ENCODE measurements at regions not wholly inside any gene's neighbourhood (a gene's known extent, or its start where the extent isn't known, plus 50 kb on each side); places are given as distances from the start of the nearest gene placed in this dataset.
A peak's percentile ranks its signal among the peaks of the same experiment; 100 is the strongest.
"Not testable (repeated sequence)": the region's sequence is repeated elsewhere in the genome, so short reads cannot be mapped to it uniquely, and the experiment has no call there.

- peak; percentile 91 for DNase-seq
Measured at GRCh38 chr9:591292-591691, 250.2 kb upstream of the DMRT1 start.

DNA sequence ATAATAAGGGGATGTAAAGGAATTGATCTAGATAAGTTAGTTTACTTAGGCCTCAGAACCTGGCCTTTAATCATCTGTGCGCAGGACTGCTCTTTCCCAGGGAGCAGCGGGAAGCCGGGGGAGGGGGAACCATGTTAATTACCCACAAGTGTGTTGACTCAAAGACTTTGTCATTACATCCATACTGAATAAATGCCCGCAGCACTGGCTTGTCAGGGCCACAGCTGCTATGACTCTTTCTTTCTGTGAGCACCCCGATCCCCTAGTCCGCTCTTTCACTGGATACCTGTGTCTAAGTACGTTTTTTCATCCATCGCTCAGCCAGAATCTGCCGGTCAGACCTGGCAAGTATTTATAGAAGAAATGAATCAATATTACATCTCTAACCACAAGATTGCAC, 249.3 kb upstream of the DMRT1 start:
- no peak for DNase-seq

- DNase-seq, result no peak
Measured at GRCh38 chr9:592733-593132, 248.8 kb upstream of the DMRT1 start.

DNA sequence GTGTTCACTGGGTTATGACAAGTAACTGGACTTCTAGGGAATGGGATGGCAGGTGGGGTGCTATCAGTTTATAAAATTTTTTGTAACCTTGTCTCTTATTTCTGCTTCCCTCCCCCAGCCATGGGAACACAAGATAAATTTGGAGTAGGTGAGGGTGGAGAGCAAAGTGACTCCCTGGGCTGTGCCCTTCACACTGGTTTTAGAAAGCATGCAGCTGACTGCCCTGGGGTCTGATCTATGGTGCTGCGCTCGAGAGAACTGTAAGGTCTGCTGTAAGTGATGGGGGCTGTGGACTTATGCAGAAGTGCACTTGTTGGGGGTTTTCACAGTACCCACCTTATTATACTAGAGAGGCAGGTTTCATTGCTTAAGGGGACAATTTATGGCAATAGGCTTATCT, 247.7 kb upstream of the DMRT1 start:
- no peak for DNase-seq

DNA sequence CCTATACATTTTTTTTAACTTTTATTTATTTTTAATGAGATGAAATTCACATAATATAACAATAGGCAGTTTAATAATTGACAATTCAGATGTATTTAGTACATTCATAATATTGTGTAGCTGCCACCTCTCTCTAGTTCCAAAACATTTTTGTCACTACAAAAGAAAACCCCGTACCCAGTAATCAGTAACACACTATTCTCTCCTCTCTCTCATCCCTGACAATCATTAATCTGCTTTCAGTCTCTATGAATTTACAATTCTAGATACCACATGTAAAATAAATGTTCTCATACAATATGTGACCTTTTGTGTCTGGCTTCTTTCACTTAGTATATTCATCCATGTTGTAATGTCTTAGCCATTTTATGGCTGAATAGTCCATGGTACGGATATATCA, 244.8 kb upstream of the DMRT1 start:
- no peak for DNase-seq

DNA sequence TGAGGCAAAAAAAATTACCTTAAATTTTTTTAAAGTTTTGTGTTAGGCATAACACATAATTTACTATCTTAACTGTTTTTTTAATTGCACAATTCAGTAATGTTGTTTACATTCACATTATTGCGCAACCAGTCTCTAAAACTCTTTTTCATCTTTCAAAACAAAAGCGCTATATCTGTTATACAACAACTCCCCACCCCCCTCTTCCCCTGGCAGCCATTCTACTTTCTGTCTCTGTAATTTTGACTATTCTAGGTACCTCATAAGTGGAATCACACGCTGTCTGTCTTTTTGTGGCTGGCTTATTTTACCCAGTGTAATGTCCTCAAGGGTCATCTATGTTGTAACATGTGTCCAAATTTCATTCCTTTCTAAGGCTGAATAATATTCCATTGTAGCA, 241.5 kb upstream of the DMRT1 start:
- DNase-seq, result no peak

DNA sequence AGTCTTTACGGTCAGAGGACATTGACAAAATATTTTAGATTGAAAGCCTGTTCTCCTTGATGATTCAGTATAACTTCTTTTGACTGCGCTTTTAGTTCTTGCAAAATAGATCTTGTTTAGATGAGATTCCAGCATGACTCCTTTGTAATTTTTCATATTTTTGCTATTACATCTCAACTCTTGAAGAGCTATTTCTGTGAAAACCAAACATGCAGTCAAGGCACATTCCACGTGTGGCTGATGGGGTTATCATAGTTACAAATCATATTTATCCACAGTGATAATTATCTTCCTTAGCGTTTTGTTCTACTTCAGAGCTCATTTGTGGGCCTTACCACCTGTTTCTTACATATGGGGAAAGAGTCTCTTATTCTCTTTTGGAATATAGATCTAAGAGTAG, 238.8 kb upstream of the DMRT1 start:
- no peak for DNase-seq

DNA sequence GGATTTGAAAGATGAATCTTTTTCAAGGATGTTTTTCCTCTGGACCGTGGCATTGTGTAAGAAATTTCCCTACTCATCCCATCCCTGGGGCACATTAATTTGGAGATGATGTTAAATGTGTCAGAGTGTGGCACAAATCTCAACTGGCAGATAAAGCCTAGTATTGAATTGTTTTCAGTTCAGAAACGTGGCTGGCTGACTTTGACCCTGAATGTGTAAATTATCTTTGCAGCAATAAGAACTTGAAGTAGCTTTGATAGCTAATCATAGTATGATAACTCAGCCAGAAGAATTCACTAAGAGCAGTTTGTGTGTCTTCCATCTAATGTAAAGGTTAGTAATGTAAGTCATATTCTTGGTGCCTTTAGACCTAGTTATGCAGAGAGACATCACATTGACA, 238.4 kb upstream of the DMRT1 start:
- no peak for DNase-seq

- DNase-seq, result no peak
Measured at GRCh38 chr9:607417-607816, 234.1 kb upstream of the DMRT1 start.

DNA sequence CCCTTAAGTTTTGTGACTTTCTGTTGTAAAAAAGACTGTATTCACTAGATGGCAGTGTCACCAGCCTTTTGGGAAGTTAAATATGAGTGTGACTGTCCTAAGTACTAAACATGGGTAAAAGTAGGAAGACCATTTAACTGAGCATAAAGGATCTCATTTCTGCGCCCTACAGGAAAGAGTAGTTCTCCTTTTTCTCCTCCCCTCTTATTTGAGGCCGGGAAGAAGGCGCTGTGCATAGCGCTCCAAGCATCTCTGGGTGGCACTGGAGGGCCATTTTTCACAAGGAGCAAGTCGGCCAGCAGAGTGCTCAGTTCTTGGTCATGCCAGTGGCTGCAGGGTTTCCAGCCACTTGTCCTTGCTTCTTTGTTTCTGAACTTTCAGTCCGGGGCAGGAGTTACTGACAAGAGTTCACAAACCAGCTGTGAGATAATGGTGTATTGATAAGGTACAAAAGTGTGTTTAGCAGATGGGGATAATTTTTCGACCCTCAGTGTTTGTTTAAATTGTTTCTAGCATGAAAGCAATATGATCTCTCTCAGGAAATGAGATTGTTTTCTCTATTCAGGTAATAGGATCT, 227.6 kb upstream of the DMRT1 start:
- DNase-seq, result peak; percentile 39

DNA sequence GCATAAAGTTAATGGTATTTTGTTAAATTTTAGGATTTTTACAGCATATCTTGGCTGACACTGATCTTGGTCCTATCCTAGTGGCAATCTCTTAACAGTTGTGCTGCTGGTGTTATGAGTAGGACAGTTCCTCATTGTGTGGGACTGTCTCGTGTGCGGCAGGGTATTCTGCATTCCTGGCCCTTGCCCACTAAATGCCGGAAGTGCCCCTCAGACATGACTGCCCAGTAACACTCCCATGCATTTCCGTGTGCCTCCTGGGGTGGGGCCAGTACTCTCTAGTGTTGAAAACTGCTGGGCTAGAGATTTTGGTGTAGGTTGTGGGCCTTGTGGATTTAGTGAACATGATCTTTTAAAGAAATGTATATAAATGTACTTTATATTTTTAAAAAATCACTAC, 227.1 kb upstream of the DMRT1 start:
- DNase-seq, result no peak

- DNase-seq, result no peak
Measured at GRCh38 chr9:615756-616155, 225.7 kb upstream of the DMRT1 start.

- no peak for DNase-seq
Measured at GRCh38 chr9:616694-617093, 224.8 kb upstream of the DMRT1 start.

DNA sequence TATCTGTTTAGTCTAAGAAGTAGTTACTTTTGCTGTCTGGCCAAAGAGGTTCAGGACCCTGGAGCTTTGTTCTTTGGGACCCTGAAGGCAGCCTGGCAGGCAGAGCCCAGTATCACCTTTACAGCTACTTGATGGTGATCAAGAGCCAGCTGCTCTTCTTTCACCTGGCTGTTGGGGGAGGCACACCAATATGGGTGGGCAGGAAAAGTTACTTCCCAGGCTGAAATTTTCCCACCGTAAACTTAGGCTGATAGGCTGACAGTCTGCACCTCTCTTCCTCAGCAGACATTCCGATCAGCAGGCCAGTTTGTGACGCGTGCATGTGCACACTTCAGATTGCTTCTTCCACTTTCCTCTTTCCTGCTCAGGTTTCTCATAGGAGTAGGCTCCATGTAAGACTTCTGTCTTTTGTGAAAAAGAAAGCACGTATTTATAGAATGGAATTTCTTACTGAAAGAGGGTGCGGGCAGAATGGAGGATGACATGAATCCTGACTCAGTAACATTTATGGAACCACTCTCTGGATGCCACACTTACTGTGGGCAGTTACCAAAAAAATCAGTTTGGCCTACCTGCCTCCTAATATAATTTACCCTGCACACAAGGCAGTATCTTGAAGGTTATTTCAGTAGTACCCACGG, 223.9 kb upstream of the DMRT1 start:
- no peak for DNase-seq

DNA sequence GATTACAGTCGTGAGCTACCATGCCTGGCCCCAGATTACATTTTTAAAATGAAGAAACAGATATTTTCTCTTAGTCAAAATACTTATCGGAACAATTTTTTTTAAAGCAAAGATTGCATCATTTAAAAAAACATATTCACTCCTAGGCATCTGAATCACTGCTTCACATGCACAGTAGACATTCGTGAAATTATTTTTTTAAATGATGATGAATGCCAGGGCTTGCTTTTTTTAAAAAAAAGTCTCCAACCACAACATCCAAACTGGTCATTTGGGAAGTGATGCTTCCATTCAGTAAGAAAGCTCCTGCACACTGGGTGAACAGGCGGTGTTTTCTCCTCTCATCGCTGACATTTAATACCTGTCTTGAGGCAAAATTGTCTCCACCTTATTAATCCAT, 223.0 kb upstream of the DMRT1 start:
- no peak for DNase-seq

DNA sequence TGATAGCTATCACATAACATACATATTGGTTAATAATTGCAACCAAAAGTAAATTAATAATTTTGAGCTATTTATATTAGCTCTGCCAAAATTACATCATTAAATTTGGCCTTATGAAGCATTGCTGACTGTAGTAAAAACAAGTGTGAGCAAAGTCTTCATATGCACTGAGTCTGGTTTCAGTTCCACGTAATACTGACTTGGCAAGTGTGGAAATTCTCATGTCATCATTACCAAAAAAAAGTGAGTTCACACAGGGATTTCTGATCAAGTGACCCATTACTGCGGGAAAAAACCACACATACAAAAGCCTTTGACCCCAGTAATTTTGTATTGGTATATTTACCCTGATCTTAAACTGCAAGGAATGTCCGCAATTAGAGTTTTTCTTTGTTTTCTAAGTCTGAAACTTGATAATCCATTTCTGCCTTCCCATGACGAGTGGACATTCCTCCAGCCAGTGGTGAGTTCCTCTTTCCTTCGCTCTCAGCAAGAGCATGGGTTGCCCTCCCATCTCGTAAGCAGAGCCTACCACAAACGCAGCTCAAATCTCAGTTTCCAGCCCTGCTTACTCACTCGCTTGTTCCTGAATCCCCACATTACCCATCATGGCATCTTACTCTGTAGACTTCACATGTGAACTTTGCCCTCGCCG, 220.2 kb upstream of the DMRT1 start:
- no peak for DNase-seq

- DNase-seq, result no peak
Measured at GRCh38 chr9:624935-625500, 216.5 kb upstream of the DMRT1 start.

DNA sequence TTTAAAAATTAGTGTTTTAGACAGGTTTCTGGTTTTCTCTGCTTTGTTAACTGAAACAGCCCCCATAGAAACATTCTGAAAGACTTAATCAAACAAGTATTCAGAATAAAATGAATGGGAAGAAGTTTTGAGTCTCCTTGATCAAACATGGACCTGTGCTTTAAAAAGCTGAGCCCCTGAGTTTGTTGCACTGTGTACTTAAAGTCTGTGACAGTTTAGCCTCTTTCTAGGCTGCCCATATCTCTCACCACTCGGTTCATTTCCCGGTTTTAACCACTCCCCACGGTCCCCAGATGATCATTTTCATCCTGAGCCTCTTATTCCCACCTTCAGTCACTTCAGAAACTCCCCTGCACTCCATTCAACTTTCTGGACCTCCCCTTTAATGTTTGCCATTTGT, 215.9 kb upstream of the DMRT1 start:
- DNase-seq, result no peak

DNA sequence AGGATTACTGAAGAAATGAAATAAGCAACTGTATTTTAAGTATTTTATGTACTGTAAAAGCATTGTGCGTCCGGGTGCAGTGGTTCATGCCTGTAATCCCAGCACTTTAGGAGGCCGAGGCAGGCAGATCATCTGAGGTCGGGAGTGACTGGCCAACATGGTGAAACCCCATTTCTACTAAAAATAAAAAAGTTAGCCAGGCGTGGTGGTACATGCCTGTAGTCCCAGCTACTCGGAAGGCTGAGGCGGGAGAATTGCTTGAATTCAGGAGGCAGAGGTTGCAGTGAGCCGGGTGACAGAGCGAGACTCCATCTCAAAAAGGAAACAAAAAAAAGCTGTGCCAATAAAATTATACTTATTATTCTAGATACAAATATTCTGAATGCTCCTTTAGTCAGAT, 215.4 kb upstream of the DMRT1 start:
- DNase-seq, result not testable (repeated sequence)

GRCh38 chr9:626596-626995, 214.9 kb upstream of the DMRT1 start:
- DNase-seq, result no peak

DNA sequence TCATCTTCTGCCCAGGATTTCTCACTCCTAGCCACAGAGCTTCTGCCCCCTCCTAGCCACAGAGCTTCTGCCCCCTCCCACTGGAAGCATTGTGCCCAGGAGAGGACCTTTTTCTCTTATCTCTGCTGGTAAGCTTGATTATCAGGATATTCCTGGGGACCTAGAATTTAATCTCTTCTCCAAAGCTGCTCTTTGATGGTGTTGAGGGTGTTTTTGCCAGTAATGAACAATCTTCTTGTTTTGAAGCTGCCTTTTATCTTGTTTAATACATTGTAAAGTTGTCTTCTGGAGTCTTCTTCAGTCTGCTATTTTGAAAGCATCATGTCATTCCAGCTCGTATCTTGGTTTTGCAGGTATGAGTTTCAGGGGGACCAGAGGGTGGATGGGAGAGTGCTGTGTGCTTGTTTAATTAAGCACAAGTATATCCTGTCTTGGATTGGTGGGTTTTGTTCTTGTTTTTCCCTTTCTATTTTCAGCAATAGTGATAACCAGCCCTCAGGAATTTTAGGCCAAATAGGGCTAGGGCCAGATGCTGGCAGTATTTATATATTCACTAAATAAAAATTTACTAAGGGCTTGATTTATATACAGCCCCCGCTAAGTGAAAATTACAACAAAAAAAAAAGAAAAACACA, 214.0 kb upstream of the DMRT1 start:
- no peak for DNase-seq

GRCh38 chr9:629146-629545, 212.4 kb upstream of the DMRT1 start:
- DNase-seq, result no peak

GRCh38 chr9:630817-631216, 210.7 kb upstream of the DMRT1 start:
- peak; percentile 2 for DNase-seq

- DNase-seq, result peak; percentile 45
Measured at GRCh38 chr9:631596-631995, 209.9 kb upstream of the DMRT1 start.

All from NCI-H226 (cell line).